ENCODE measurements at regions not wholly inside any gene's neighbourhood (a gene's known extent, or its start where the extent isn't known, plus 50 kb on each side); places are given as distances from the start of the nearest gene placed in this dataset.

DNA sequence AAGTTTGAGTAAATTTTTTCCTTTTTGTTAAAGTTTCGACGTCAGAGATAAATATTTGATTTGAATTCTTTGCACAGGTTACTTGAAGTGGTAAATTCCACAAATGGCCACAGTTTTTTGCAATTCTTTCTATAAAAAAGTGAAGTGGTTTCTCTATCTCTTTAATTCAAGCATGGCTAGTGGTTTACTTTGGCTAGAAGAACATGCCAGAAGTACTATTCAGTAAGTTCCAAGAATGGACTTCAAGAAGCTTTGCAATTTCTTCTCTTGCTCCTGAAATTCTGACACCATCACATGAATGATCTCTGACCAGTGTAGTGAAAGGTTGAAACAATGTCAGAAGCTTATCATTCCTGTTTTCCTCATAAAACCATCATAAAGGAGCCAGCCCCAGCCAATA is 55.7 kb upstream of the RNPC3 start:
- TF ChIP-seq, protein P1, sequence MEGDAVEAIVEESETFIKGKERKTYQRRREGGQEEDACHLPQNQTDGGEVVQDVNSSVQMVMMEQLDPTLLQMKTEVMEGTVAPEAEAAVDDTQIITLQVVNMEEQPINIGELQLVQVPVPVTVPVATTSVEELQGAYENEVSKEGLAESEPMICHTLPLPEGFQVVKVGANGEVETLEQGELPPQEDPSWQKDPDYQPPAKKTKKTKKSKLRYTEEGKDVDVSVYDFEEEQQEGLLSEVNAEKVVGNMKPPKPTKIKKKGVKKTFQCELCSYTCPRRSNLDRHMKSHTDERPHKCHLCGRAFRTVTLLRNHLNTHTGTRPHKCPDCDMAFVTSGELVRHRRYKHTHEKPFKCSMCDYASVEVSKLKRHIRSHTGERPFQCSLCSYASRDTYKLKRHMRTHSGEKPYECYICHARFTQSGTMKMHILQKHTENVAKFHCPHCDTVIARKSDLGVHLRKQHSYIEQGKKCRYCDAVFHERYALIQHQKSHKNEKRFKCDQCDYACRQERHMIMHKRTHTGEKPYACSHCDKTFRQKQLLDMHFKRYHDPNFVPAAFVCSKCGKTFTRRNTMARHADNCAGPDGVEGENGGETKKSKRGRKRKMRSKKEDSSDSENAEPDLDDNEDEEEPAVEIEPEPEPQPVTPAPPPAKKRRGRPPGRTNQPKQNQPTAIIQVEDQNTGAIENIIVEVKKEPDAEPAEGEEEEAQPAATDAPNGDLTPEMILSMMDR (IDR thresholded peaks at IDR 0.05; ENCODE audit: partially characterized antibody, unreplicated experiment): no peak
- Mint-ChIP-seq H3K36me3 (ENCODE audit: unreplicated experiment) (no peaks in the 10 kb centered on the region), H3K27ac (ENCODE audit: unreplicated experiment) (no peak overlapping the region), H3K4me1 (ENCODE audit: low read depth, unreplicated experiment) (no peaks in the 10 kb centered on the region), H3K4me3 (ENCODE audit: unreplicated experiment) (no peak overlapping the region), H3K9me3 (ENCODE audit: unreplicated experiment) (no peaks in the 10 kb centered on the region), H3K27me3 (ENCODE audit: unreplicated experiment) (no peaks in the 10 kb centered on the region)
- DNase-seq: no peak

DNA sequence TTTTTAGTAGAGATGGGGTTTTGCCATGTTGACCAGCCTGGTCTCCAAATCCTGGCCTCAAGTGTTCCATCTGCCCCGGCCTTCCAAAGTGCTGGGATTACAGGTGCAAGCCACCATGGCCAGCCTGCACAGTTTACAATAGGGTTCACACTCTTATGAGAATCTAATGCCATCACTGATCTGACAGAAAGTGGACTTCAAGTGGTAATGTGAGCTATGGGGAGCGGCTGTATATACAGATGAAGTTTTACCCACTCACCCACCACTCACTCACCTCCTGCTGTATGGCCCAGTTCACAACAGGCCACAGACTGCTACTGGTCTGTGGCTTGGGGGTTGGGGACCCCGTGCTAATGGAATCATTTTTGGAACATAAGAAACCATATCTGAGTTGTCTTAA is 58.4 kb upstream of the RNPC3 start:
- DNase-seq: no peak
- Mint-ChIP-seq H3K36me3 (ENCODE audit: unreplicated experiment) (no peaks in the 10 kb centered on the region), H3K4me3 (ENCODE audit: unreplicated experiment) (no peak overlapping the region), H3K4me1 (ENCODE audit: low read depth, unreplicated experiment) (no peaks in the 10 kb centered on the region), H3K27me3 (ENCODE audit: unreplicated experiment) (no peaks in the 10 kb centered on the region), H3K27ac (ENCODE audit: unreplicated experiment) (no peak overlapping the region), H3K9me3 (ENCODE audit: unreplicated experiment) (no peaks in the 10 kb centered on the region)
- TF ChIP-seq, protein P1 (IDR thresholded peaks at IDR 0.05; ENCODE audit: partially characterized antibody, unreplicated experiment): no peak

DNA sequence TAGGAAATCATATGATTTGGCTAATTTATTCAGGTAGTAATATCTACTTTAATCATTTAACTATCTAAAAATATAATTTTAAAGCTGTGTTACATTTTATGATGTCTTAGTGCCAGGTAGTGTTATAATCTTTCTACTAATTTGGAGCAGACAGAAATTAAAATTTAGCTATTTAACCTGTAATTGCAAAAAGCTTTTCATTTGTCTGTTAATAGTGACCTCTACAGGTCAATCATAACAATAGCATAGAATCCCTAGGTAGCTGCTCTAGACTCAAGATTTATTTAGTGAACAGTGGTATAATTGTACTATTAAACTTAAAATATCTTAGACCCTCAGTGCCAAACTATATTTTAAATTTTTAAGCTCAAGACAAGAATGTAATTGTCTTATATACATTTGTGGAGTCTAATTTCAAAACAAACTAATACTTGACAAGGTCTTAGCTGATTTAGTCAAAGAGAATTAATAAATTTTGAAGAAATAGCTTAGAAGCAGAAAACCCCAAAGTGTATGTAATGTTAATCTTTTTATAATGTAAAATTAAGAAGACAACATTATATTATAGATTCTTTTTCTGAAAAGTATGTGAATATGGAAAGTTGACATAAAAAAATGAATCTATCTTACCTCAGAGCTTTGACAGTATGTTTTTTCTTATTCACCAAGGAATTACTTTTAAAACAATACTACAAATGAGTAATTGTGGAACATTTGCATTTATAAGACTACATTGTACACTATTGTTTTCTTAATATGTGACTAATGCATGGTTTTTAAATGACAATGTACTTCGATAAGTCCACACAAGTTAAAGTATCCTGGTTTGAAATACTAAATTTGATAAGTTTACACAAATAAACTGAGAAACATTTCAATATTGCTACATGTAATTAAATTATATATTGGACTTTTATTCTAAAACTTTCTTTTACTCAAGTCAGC is 64.1 kb upstream of the RNPC3 start:
- no peaks in the 10 kb centered on the region for H3K27me3 Mint-ChIP-seq (ENCODE audit: unreplicated experiment)
- TF ChIP-seq, protein P1 (IDR thresholded peaks at IDR 0.05; ENCODE audit: partially characterized antibody, unreplicated experiment): peak; percentile 75
- no peaks in the 10 kb centered on the region for H3K36me3 Mint-ChIP-seq (ENCODE audit: unreplicated experiment)
- no peaks in the 10 kb centered on the region for H3K9me3 Mint-ChIP-seq (ENCODE audit: unreplicated experiment)
- H3K27ac Mint-ChIP-seq (ENCODE audit: unreplicated experiment): no peak overlapping the region
- H3K4me3 Mint-ChIP-seq (ENCODE audit: unreplicated experiment): no peak overlapping the region
- DNase-seq: no peak
- no peaks in the 10 kb centered on the region for H3K4me1 Mint-ChIP-seq (ENCODE audit: low read depth, unreplicated experiment)

DNA sequence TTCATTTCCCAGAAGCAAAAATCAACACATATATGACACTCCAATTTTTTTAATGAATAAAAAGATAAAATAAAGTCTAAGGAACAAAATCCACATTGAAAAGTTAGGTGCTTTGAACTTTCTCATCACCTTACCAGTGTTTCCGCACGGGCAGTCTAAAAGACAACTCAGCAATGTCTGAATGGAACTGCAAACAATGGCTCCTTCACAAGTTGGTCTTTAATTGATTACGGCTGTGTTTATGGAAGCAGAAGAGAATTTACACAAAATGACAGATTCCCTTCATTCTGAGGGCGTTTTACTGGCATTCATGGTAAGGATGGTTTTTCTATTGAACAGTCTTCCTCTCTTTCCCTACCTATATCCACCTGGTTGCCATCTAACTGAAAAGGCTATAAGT is 65.0 kb upstream of the RNPC3 start:
- TF ChIP-seq, protein P1 (IDR thresholded peaks at IDR 0.05; ENCODE audit: partially characterized antibody, unreplicated experiment): no peak
- Mint-ChIP-seq H3K27me3 (ENCODE audit: unreplicated experiment) (no peaks in the 10 kb centered on the region), H3K27ac (ENCODE audit: unreplicated experiment) (no peak overlapping the region), H3K9me3 (ENCODE audit: unreplicated experiment) (no peaks in the 10 kb centered on the region), H3K36me3 (ENCODE audit: unreplicated experiment) (no peaks in the 10 kb centered on the region), H3K4me3 (ENCODE audit: unreplicated experiment) (no peak overlapping the region), H3K4me1 (ENCODE audit: low read depth, unreplicated experiment) (no peaks in the 10 kb centered on the region)
- no peak for DNase-seq

DNA sequence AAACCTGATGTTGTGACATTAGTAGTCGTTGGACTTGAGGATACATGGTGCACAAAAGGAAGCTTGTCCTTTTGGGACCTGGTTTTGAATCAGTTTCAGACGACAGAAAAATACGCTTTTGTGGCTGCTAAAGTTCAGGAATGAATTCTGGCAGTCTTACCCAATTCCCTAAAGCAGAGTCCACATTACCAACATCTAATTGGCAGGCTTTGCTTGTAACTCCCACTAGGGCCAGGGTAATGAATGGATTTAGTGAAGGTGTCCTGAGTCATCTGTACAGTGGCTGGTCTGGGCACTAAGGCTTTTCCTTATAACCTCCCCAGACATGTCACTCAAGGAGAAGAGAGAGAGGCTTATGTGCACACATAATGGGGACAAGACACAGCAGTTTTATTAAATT is 66.2 kb upstream of the RNPC3 start:
- no peaks in the 10 kb centered on the region for H3K4me1 Mint-ChIP-seq (ENCODE audit: low read depth, unreplicated experiment)
- no peak overlapping the region for H3K27ac Mint-ChIP-seq (ENCODE audit: unreplicated experiment)
- H3K4me3 Mint-ChIP-seq (ENCODE audit: unreplicated experiment): no peak overlapping the region
- TF ChIP-seq, protein P1 (IDR thresholded peaks at IDR 0.05; ENCODE audit: partially characterized antibody, unreplicated experiment): no peak
- no peak for DNase-seq
- H3K36me3 Mint-ChIP-seq (ENCODE audit: unreplicated experiment): no peaks in the 10 kb centered on the region
- no peaks in the 10 kb centered on the region for H3K9me3 Mint-ChIP-seq (ENCODE audit: unreplicated experiment)
- H3K27me3 Mint-ChIP-seq (ENCODE audit: unreplicated experiment): no peaks in the 10 kb centered on the region

All from glutamatergic neuron (in vitro differentiated cells).